Lung (tissue), 11 donors: ENCODE measurements at regions not wholly inside any gene's neighbourhood (a gene's known extent, or its start where the extent isn't known, plus 50 kb on each side); places are given as distances from the start of the nearest gene placed in this dataset.

ENCODE experiments used
- ATAC-seq: fragments of 200-7000 bp; cut with Tn5 transposase; one replicate; pipeline ENCODE4 v1.9.1; 2020; ENCODE audit warnings: moderate number of reproducible peaks; ENCODE audit not compliant: insufficient read depth, low FRiP score
- DNase-seq, 3 donors: peaks; one replicate each; pipeline ENCODE4 v3.0.0-alpha.2; 2013 to 2017
- H3K27ac ChIP-seq, 2 donors: one replicate each; pipeline ENCODE4 v1.5.1; 2013; ENCODE audit warnings: mild to moderate bottlenecking in 2 of 2, moderate library complexity in 2 of 2, control low read depth in 1 of 2, inconsistent platforms in 1 of 2, low read depth in 1 of 2, low read length in 1 of 2
- H3K27me3 ChIP-seq, 3 donors: one replicate each; pipeline ENCODE4 v1.5.1; 2013; ENCODE audit warnings: low read length in 2 of 3; ENCODE audit not compliant: control insufficient read depth in 3 of 3, insufficient read depth in 3 of 3
- H3K36me3 ChIP-seq, 4 donors: one replicate each; pipeline ENCODE4 v1.5.1; 2013; ENCODE audit warnings: low read length in 4 of 4, mild to moderate bottlenecking in 1 of 4, moderate library complexity in 1 of 4; ENCODE audit not compliant: control insufficient read depth in 4 of 4, insufficient read depth in 4 of 4
- H3K4me1 ChIP-seq, 5 donors: one replicate each; pipeline ENCODE4 v1.5.1; 2013; ENCODE audit warnings: low read length in 5 of 5, mild to moderate bottlenecking in 2 of 5, moderate library complexity in 1 of 5; ENCODE audit not compliant: control insufficient read depth in 5 of 5, insufficient read depth in 5 of 5
- H3K4me3 ChIP-seq: one replicate; pipeline ENCODE4 v1.5.1; 2013; ENCODE audit warnings: mild to moderate bottlenecking, control low read depth, moderate library complexity
- H3K9ac ChIP-seq, 2 donors: one replicate each; pipeline ENCODE4 v1.5.1; 2013; ENCODE audit warnings: low read length in 2 of 2, control low read depth in 1 of 2; ENCODE audit not compliant: insufficient read depth in 1 of 2
- H3K9me3 ChIP-seq, 4 donors: one replicate each; pipeline ENCODE4 v1.5.1; 2013; ENCODE audit warnings: low read length in 3 of 4, mild to moderate bottlenecking in 1 of 4, moderate library complexity in 1 of 4; ENCODE audit not compliant: control insufficient read depth in 4 of 4, insufficient read depth in 3 of 4
- WGBS, 2 donors: extraction: QIAGEN DNeasy Blood & Tissue Kit; methylation state at CpG; one replicate each; pipeline ENCODE4 v1.1.7; 2013; 5-methylcytosine and 5-hydroxymethylcytosine counted together
- TF ChIP-seq, protein P1 (sequence below): IDR thresholded peaks from 2 replicates; pipeline ENCODE4 v1.5.1; 2012; ENCODE audit warnings: mild to moderate bottlenecking; ENCODE audit errors: control extremely low read depth, extremely low read depth
- donor health status: control.
- donor health status: control.
- donor health status: Bipolar disorder and iron deficiency.
- donor health status: healthy.
- donor health status: DM: yes; HTN: yes; CAD: no.

DNA sequence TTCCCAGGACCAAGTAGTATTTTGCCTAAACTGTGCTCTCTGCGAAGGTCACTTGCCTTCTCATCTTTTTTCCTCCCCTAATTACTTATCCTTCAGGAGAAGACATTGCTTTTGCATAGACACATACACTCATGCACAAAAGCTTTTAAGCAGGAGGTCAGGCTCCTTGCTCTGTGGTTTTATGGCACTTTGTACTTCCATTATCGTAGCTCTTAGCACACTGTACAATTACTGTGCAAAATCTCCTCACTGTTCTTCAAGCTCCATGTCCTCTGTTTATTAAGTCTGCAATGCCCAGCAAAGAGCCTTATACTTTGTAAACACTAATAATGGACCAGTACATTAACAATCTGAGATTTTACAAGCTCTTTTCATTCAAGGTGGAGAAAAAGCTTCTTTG lies 188.4 kb upstream of the GNPDA2 start:
- no peak for DNase-seq
- H3K9me3 ChIP-seq = no peaks in the 10 kb centered on the region
- ATAC-seq = no peak
- H3K4me1 ChIP-seq = peaks cover 0 to 3% (median 0%) of the 10 kb centered on the region in 5 donors
- TF ChIP-seq, protein P1, sequence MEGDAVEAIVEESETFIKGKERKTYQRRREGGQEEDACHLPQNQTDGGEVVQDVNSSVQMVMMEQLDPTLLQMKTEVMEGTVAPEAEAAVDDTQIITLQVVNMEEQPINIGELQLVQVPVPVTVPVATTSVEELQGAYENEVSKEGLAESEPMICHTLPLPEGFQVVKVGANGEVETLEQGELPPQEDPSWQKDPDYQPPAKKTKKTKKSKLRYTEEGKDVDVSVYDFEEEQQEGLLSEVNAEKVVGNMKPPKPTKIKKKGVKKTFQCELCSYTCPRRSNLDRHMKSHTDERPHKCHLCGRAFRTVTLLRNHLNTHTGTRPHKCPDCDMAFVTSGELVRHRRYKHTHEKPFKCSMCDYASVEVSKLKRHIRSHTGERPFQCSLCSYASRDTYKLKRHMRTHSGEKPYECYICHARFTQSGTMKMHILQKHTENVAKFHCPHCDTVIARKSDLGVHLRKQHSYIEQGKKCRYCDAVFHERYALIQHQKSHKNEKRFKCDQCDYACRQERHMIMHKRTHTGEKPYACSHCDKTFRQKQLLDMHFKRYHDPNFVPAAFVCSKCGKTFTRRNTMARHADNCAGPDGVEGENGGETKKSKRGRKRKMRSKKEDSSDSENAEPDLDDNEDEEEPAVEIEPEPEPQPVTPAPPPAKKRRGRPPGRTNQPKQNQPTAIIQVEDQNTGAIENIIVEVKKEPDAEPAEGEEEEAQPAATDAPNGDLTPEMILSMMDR = no peak
- H3K36me3 ChIP-seq = no peaks in the 10 kb centered on the region
- H3K4me3 ChIP-seq = no peak overlapping the region
- H3K27ac ChIP-seq = no peak overlapping the region
- no peaks in the 10 kb centered on the region for H3K27me3 ChIP-seq
- 69 to 70% methylated on average over 2 of the region's 2 CpGs for WGBS, 2 donors
- no peak overlapping the region for H3K9ac ChIP-seq

DNA sequence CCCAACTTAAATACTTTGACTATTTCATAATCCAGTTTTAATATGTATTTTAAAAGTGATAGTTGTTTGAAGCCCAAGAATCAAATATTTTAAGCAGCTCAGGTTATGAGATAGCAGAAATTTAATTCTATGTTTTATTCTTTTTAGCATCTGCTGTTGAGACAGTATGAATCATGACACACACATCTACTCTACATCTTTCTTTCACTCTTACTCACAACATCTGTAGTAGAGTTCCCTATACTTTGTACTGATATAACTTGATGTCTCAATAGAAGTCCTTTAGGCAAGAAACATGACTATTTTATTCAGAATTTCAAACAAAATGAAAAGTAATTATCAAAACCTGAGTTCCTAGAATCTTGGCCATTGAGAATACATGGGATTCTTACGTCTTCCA lies 187.9 kb upstream of the GNPDA2 start:
- no peaks in the 10 kb centered on the region for H3K36me3 ChIP-seq
- H3K27me3 ChIP-seq = no peaks in the 10 kb centered on the region
- DNase-seq = no peak
- TF ChIP-seq, protein P1 = no peak
- H3K9ac ChIP-seq = no peak overlapping the region
- peaks cover 0 to 3% (median 0%) of the 10 kb centered on the region in 5 donors for H3K4me1 ChIP-seq
- no peak overlapping the region for H3K4me3 ChIP-seq
- H3K27ac ChIP-seq = no peak overlapping the region
- WGBS, 2 donors = 84 to 94% methylated on average over 1 of the region's 1 CpG
- no peak for ATAC-seq
- H3K9me3 ChIP-seq = no peaks in the 10 kb centered on the region

DNA sequence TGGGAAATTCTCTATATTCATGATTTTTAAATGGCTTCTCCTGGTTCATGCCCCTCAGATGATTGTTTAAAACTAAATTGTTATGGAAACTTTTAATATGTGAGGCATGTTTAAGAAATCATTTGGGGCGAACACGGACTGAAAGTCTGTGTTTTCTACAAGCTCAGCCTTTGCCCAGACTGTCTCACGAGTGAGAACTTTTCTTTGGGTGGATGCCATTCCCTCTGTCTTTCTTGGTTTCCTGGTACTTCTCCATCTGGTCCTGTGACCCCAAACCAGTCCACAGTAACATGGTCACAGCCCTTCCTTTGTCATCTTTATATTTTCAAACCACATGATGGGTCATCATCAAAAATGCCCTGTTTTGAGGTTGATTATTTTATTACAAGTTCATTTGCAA lies 186.6 kb upstream of the GNPDA2 start:
- H3K9me3 ChIP-seq = no peaks in the 10 kb centered on the region
- TF ChIP-seq, protein P1 = no peak
- H3K27ac ChIP-seq = no peak overlapping the region
- ATAC-seq (no peak), DNase-seq (no peak)
- H3K36me3 ChIP-seq = no peaks in the 10 kb centered on the region
- 75 to 85% methylated on average over 3 of the region's 3 CpGs for WGBS, 2 donors
- no peak overlapping the region for H3K4me3 ChIP-seq
- no peak overlapping the region for H3K9ac ChIP-seq
- H3K27me3 ChIP-seq = no peaks in the 10 kb centered on the region
- H3K4me1 ChIP-seq = no peaks in the 10 kb centered on the region

DNA sequence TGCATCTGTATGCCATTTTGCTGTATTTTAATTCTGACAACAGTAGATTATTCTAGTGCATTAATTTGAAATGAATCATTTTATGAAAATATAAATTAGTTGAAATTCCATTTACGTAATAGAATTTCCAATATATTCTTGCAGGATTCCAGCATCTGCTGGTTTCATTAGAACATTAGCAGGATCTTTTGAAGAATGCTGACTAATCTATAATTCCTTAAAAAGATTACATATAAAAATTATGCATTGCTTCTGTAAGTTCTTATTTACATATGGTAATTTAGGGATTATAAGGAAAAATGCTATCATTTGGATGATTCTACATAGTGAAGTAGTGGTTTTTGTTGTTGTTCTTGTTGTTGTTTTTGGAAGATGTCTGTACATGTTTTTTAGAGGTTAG lies 182.2 kb upstream of the GNPDA2 start:
- WGBS, 2 donors = 89 to 92% methylated on average over 1 of the region's 1 CpG
- no peaks in the 10 kb centered on the region for H3K27me3 ChIP-seq
- H3K4me3 ChIP-seq = no peak overlapping the region
- TF ChIP-seq, protein P1 = no peak
- no peaks in the 10 kb centered on the region for H3K36me3 ChIP-seq
- no peaks in the 10 kb centered on the region for H3K4me1 ChIP-seq
- no peak overlapping the region for H3K9ac ChIP-seq
- DNase-seq (no peak), ATAC-seq (no peak)
- no peaks in the 10 kb centered on the region for H3K9me3 ChIP-seq
- no peak overlapping the region for H3K27ac ChIP-seq
